Endothelial cell of umbilical vein (primary cell): ENCODE measurements at regions not wholly inside any gene's neighbourhood (a gene's known extent, or its start where the extent isn't known, plus 50 kb on each side); places are given as distances from the start of the nearest gene placed in this dataset.

Source experiments
- BruUV-seq: library from RNA; stranded (reverse); fragments of 400-500 nt; replicated peaks from 2 replicates; lab custom pipeline; 2021; lab: Mats Ljungman, UMichigan
- CTCF ChIA-PET: fragments of 300-600, 350-600 bp; sonication (Branson Sonifier 250); formaldehyde crosslinking; loops from one replicate; lab custom pipeline; 2021; ENCODE audit warnings: antibody characterized with exemption, inconsistent platforms; lab: Charles Lee
- POLR2A ChIA-PET: fragments of 300-600, 350-600 bp; sonication (Branson Sonifier 250); formaldehyde crosslinking; loops from one replicate; lab custom pipeline; 2021; ENCODE audit warnings: antibody characterized with exemption, inconsistent platforms; lab: Charles Lee
- DNase-seq: peaks from one replicate; pipeline ENCODE4 v3.0.0-alpha.2; 2011; ENCODE audit warnings: low read depth, low spot score
- FAIRE-seq: peaks from 2 replicates; lab custom pipeline; 2011; peaks lifted over from hg19 to GRCh38; lab: Jason Lieb, UNC
- H2AFZ ChIP-seq: 2 replicates; pipeline ENCODE4 v1.6.0; 2012; ENCODE audit warnings: low read depth, low read length, control low read depth, inconsistent platforms
- H3K27ac ChIP-seq: 2 replicates; pipeline ENCODE4 v1.5.1; 2011; ENCODE audit warnings: low read depth, mild to moderate bottlenecking, control low read depth, low read length, moderate library complexity; ENCODE audit not compliant: insufficient read depth
- H3K27me3 ChIP-seq, 2 experiments: 2 replicates each; pipeline versions ENCODE4 v1.6.0 to v1.6.1; 2011; ENCODE audit warnings: low read length in 2 of 2, mixed read lengths in 1 of 2; ENCODE audit not compliant: control insufficient read depth in 2 of 2, insufficient read depth in 2 of 2
- H3K36me3 ChIP-seq, 2 experiments: 2 replicates in 1 of 2; 3 replicates in 1 of 2; pipeline ENCODE4 v1.5.1; 2011; ENCODE audit warnings: low read length in 2 of 2, mild to moderate bottlenecking in 1 of 2, moderate library complexity in 1 of 2; ENCODE audit not compliant: control insufficient read depth in 2 of 2, insufficient read depth in 2 of 2; ENCODE audit errors: extremely low read depth in 1 of 2
- H3K4me1 ChIP-seq: 3 replicates; pipeline ENCODE4 v1.5.1; 2011; ENCODE audit warnings: mild to moderate bottlenecking, low read length; ENCODE audit not compliant: control insufficient read depth, insufficient read depth; ENCODE audit errors: extremely low read depth
- H3K4me2 ChIP-seq: 2 replicates; pipeline ENCODE4 v1.6.1; 2011; ENCODE audit warnings: low read length, control low read depth, mixed read lengths; ENCODE audit not compliant: insufficient read depth
- H3K4me3 ChIP-seq, 3 experiments: fragments of 200-600 bp in 1 of 3; sonication (generic), shearing (Covaris generic) in 1 of 3; replicated peaks in 1 of 3; 2 replicates each; pipeline ENCODE4 v1.5.1; 2011 to 2016; ENCODE audit warnings: control low read depth in 3 of 3, low read length in 3 of 3, mild to moderate bottlenecking in 2 of 3, inconsistent platforms in 1 of 3, low read depth in 1 of 3, moderate library complexity in 1 of 3; ENCODE audit not compliant: insufficient read depth in 1 of 3
- H3K79me2 ChIP-seq: 2 replicates; pipeline ENCODE4 v1.6.0; 2012; ENCODE audit warnings: low read length, inconsistent platforms; ENCODE audit not compliant: control insufficient read depth, insufficient read depth
- H3K9ac ChIP-seq: replicated peaks from 2 replicates; pipeline ENCODE3; 2011; ENCODE audit warnings: low read length, control low read depth; ENCODE audit not compliant: insufficient read depth; ENCODE audit errors: extremely low read depth
- H3K9me1 ChIP-seq: replicated peaks from 3 replicates; pipeline ENCODE4 v1.6.0; 2011; ENCODE audit warnings: mild to moderate bottlenecking, low read length; ENCODE audit not compliant: control insufficient read depth, insufficient read depth; ENCODE audit errors: extremely low read depth
- H3K9me3 ChIP-seq: replicated peaks from 2 replicates; pipeline ENCODE4 v1.5.1; 2012; ENCODE audit warnings: low read length, inconsistent platforms; ENCODE audit not compliant: control insufficient read depth, insufficient read depth
- H4K20me1 ChIP-seq: replicated peaks from 2 replicates; pipeline ENCODE3; 2011; ENCODE audit warnings: mild to moderate bottlenecking, low read length; ENCODE audit not compliant: control insufficient read depth, insufficient read depth; ENCODE audit errors: extremely low read depth
- EZH2 ChIP-seq: IDR thresholded peaks from 2 replicates; pipeline ENCODE4 v1.6.1; 2012; ENCODE audit warnings: borderline replicate concordance, low read depth, mild to moderate bottlenecking, moderate library complexity, low read length, inconsistent platforms; ENCODE audit not compliant: severe bottlenecking
- FOS ChIP-seq: IDR thresholded peaks from 2 replicates; pipeline ENCODE4 v1.6.1; 2011; ENCODE audit warnings: mild to moderate bottlenecking, low read length, moderate library complexity, borderline replicate concordance; ENCODE audit not compliant: insufficient read depth
- GATA2 ChIP-seq: IDR thresholded peaks from 2 replicates; pipeline ENCODE4 v1.7.0; 2011; ENCODE audit warnings: low read depth, mild to moderate bottlenecking, moderate library complexity, mixed read lengths, low read length; ENCODE audit not compliant: insufficient read length, insufficient read depth
- JUN ChIP-seq: IDR thresholded peaks from 2 replicates; pipeline ENCODE4 v1.6.1; 2011; ENCODE audit warnings: borderline replicate concordance, low read depth; ENCODE audit not compliant: insufficient read length, insufficient read depth
- MYC ChIP-seq: IDR thresholded peaks from one replicate; pipeline ENCODE4 v1.6.1; 2011; ENCODE audit warnings: mild to moderate bottlenecking, low read depth, low read length
- POLR2A ChIP-seq: IDR thresholded peaks from 2 replicates; pipeline ENCODE4 v1.6.1; 2012; ENCODE audit warnings: low read depth, mild to moderate bottlenecking, control low read depth, low read length
- POLR2AphosphoS5 ChIP-seq: IDR thresholded peaks from 2 replicates; pipeline ENCODE4 v1.6.1; 2012; ENCODE audit warnings: low read depth, mild to moderate bottlenecking, control low read depth, low read length, moderate library complexity; ENCODE audit not compliant: insufficient read depth
- dilution Hi-C: fragments of 300-500 bp; cut with MboI; formaldehyde crosslinking; loops from one replicate; pipeline ENCODE4 v1.15.0; 2019; ENCODE audit warnings: low sequenced_read_pairs; ENCODE audit not compliant: extremely low pct_ligation_motif_present
- intact Hi-C: fragments of 100-400 bp; cut with micrococcal nuclease; formaldehyde crosslinking; loops from one replicate; pipeline ENCODE4 v1.10.0; 2022
- TF ChIP-seq, protein P1 (sequence below): IDR thresholded peaks from 2 replicates; pipeline ENCODE4 v1.6.1; 2011; ENCODE audit not compliant: insufficient read depth, insufficient read length
- TF ChIP-seq, protein P2 (sequence below), 2 donors: IDR thresholded peaks; 1 replicate in 1 of 2; 2 replicates in 1 of 2; pipeline ENCODE4 v1.5.1; 2011; ENCODE audit warnings: low read length in 2 of 2, mild to moderate bottlenecking in 2 of 2, moderate library complexity in 2 of 2, control low read depth in 1 of 2, inconsistent platforms in 1 of 2, low read depth in 1 of 2; ENCODE audit not compliant: insufficient read depth in 1 of 2; ENCODE audit errors: extremely low read depth in 1 of 2

DNA sequence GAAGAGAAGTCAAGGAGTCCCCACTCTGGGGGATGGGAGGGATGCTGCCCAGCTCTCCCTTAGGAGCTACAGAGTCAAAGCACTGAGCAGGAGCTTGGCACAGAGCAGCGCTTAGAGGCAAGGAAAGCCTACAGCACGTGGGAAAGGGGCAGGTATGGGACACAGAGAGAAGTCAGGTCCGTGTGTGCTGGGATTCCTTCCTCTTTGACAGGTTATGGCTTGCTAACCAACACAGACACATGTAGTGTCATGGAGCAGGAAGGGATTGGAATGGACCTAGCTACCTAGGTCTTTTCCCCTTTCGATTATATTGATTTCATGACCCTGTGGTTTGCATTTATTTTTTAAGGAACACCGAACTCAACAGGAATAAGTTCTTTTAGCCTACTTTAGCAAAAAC is 208.5 kb upstream of the TUT7 start:
- H3K36me3 ChIP-seq, result no peaks in the 10 kb centered on the region
- H3K9ac ChIP-seq, result no peak overlapping the region
- no peaks in the 10 kb centered on the region for H4K20me1 ChIP-seq
- DNase-seq (no peak), FAIRE-seq (no peak)
- no peaks in the 10 kb centered on the region for H3K9me1 ChIP-seq
- no peak overlapping the region for H3K27ac ChIP-seq
- no TSS peak for BruUV-seq
- peaks cover 2% of the 10 kb centered on the region for H3K9me3 ChIP-seq
- ChIA-PET POLR2A (no interaction called here), CTCF (no interaction called here)
- dilution Hi-C loops (no loop called here), intact Hi-C loops (no loop called here)
- TF ChIP-seq, protein P1, sequence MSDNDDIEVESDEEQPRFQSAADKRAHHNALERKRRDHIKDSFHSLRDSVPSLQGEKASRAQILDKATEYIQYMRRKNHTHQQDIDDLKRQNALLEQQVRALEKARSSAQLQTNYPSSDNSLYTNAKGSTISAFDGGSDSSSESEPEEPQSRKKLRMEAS, result no peak
- TF ChIP-seq EZH2, result no peak
- no peak for TF ChIP-seq JUN
- TF ChIP-seq, protein P2, sequence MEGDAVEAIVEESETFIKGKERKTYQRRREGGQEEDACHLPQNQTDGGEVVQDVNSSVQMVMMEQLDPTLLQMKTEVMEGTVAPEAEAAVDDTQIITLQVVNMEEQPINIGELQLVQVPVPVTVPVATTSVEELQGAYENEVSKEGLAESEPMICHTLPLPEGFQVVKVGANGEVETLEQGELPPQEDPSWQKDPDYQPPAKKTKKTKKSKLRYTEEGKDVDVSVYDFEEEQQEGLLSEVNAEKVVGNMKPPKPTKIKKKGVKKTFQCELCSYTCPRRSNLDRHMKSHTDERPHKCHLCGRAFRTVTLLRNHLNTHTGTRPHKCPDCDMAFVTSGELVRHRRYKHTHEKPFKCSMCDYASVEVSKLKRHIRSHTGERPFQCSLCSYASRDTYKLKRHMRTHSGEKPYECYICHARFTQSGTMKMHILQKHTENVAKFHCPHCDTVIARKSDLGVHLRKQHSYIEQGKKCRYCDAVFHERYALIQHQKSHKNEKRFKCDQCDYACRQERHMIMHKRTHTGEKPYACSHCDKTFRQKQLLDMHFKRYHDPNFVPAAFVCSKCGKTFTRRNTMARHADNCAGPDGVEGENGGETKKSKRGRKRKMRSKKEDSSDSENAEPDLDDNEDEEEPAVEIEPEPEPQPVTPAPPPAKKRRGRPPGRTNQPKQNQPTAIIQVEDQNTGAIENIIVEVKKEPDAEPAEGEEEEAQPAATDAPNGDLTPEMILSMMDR (IDR thresholded peaks at IDR 0.05; ENCODE audit: extremely low read depth in 1 of 2, insufficient read depth in 1 of 2, low read depth in 1 of 2, low read length in 2 of 2), result no peak
- no peak for TF ChIP-seq MYC
- TF ChIP-seq FOS, result no peak
- H2AFZ ChIP-seq, result no peak overlapping the region
- H3K79me2 ChIP-seq, result no peaks in the 10 kb centered on the region
- no peaks in the 10 kb centered on the region for H3K27me3 ChIP-seq
- H3K4me1 ChIP-seq, result no peaks in the 10 kb centered on the region
- no peak overlapping the region for H3K4me3 ChIP-seq
- H3K4me2 ChIP-seq, result no peak overlapping the region

DNA sequence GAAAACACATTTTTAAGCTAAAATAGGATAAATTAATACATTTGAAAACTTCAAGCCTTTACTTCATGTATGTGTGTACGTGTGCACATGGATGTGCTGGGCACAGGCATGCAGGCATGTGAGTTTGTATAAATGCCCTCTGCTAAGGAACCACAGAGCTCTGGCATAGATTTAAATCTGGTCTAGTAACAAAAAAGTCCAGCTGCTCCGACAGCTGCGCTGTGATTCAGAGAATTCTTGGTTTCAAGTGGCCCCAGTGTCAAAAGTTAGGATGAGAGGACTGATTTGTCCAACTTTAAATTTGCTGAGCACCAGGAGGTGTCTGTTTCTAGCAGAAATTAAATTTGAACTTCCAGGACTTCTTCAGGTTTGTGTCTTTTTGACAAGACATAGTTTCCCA is 203.7 kb upstream of the TUT7 start:
- H3K36me3 ChIP-seq, result no peaks in the 10 kb centered on the region
- dilution Hi-C loops (no loop called here), intact Hi-C loops (no loop called here)
- POLR2A ChIA-PET, result no interaction called here
- H3K9me3 ChIP-seq, result peaks cover 2% of the 10 kb centered on the region
- DNase-seq, result no peak
- H3K9ac ChIP-seq, result no peak overlapping the region
- H3K4me1 ChIP-seq, result no peaks in the 10 kb centered on the region
- no peak overlapping the region for H3K27ac ChIP-seq
- no peak for TF ChIP-seq GATA2
- no peak for TF ChIP-seq POLR2AphosphoS5
- TF ChIP-seq, protein P2 (IDR thresholded peaks at IDR 0.05; ENCODE audit: extremely low read depth in 1 of 2, insufficient read depth in 1 of 2, low read depth in 1 of 2, low read length in 2 of 2), result no peak
- TF ChIP-seq MYC, result no peak
- TF ChIP-seq JUN, result no peak
- TF ChIP-seq, protein P1, result no peak
- no peak for TF ChIP-seq EZH2
- no peak for TF ChIP-seq POLR2A
- no peak for TF ChIP-seq FOS
- CTCF ChIA-PET, result no interaction called here
- H3K79me2 ChIP-seq, result no peaks in the 10 kb centered on the region
- no peak overlapping the region for H2AFZ ChIP-seq
- no TSS peak for BruUV-seq
- no peaks in the 10 kb centered on the region for H3K9me1 ChIP-seq
- H3K4me3 ChIP-seq, result no peak overlapping the region
- H3K4me2 ChIP-seq, result no peak overlapping the region
- no peak for FAIRE-seq
- no peaks in the 10 kb centered on the region for H3K27me3 ChIP-seq
- H4K20me1 ChIP-seq, result no peaks in the 10 kb centered on the region
